ENCODE measurements at regions not wholly inside any gene's neighbourhood (a gene's known extent, or its start where the extent isn't known, plus 50 kb on each side); places are given as distances from the start of the nearest gene placed in this dataset.

DNA sequence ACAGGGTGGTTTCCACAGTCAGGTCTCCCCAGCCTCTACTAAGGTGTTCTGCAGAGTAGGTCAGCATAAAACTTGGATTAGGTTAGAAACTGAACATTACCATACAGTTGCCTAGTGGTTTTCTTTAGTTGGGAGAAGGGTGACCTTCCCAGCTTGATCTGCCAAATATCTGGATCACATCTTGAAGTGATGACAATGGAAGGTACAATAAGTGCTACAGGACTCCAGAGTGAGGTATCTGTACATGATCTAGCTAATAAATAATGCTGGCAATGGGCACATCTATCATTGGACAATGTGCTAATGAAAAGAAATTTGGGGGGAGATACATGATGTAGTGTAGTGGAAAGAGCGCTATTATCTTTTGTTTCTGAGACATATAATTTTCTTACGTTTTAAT lies 54.6 kb upstream of the ACVR1 start:
- Histone ChIP-seq H3K9me3 (no peaks in the 10 kb centered on the region), H3K4me1 (no peaks in the 10 kb centered on the region), H3K27me3 (no peaks in the 10 kb centered on the region), H3K4me3 (no peak overlapping the region), H3K27ac (no peak overlapping the region), H3K36me3 (no peaks in the 10 kb centered on the region)
- DNase-seq (no peak), ATAC-seq (ENCODE audit: low FRiP score in 2 of 2) (no peak)
- 45 to 62% methylated on average over 2 of the region's 2 CpGs for WGBS, 2 donors
- TF ChIP-seq, protein P1, sequence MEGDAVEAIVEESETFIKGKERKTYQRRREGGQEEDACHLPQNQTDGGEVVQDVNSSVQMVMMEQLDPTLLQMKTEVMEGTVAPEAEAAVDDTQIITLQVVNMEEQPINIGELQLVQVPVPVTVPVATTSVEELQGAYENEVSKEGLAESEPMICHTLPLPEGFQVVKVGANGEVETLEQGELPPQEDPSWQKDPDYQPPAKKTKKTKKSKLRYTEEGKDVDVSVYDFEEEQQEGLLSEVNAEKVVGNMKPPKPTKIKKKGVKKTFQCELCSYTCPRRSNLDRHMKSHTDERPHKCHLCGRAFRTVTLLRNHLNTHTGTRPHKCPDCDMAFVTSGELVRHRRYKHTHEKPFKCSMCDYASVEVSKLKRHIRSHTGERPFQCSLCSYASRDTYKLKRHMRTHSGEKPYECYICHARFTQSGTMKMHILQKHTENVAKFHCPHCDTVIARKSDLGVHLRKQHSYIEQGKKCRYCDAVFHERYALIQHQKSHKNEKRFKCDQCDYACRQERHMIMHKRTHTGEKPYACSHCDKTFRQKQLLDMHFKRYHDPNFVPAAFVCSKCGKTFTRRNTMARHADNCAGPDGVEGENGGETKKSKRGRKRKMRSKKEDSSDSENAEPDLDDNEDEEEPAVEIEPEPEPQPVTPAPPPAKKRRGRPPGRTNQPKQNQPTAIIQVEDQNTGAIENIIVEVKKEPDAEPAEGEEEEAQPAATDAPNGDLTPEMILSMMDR (IDR thresholded peaks at IDR 0.05) = no peak
- no peak for TF ChIP-seq POLR2A (IDR thresholded peaks at IDR 0.05)
- TF ChIP-seq EP300 (IDR thresholded peaks at IDR 0.05) = no peak
- TF ChIP-seq POLR2AphosphoS5 (IDR thresholded peaks at IDR 0.05) = no peak

DNA sequence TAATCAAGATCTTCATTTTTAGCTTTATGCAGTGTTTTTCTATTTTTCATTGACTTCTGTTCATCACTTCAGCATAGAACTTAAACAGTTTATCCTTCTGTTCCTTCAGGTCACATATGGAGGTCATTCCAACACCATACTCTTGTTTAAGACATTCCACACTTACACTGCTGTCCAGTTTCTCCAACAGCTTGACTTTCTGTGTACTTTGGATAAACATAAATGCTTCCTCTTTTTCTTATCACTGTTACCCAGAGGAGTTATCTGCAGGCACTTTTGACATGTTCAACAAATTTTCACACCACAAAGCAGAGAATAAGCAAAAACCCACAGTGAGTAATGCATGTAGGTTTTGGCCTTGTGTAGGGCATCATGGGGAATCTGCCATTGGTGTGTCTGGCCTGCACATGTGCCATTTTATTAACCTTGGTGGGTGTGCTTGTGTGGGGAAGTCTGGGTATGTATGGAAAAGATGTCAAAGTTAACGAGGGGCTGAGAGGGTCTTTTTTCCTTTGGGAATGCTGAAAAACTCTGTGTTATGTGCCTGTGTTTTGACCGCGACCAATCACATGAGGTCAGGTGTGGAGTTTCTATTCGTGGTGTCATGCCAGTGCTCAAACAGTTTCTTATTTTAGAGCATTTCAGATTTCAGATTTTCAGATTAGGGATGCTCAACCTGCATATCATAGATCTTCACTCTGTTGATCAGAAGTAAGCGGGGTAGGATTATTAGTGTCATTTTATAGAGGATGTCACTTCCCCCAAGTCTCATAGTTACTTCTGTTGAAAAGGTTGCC lies 53.9 kb upstream of the ACVR1 start:
- Histone ChIP-seq H3K36me3 (no peaks in the 10 kb centered on the region), H3K27me3 (no peaks in the 10 kb centered on the region), H3K4me1 (no peaks in the 10 kb centered on the region), H3K9me3 (no peaks in the 10 kb centered on the region), H3K27ac (no peak overlapping the region), H3K4me3 (no peak overlapping the region)
- no peak for DNase-seq
- TF ChIP-seq POLR2AphosphoS5 (IDR thresholded peaks at IDR 0.05) = no peak
- no peak for TF ChIP-seq POLR2A (IDR thresholded peaks at IDR 0.05)
- TF ChIP-seq, protein P1 (IDR thresholded peaks at IDR 0.05) = no peak
- no peak for TF ChIP-seq EP300 (IDR thresholded peaks at IDR 0.05)
- no peak for ATAC-seq (ENCODE audit: low FRiP score in 2 of 2)
- 73 to 77% methylated on average over 5 of the region's 5 CpGs for WGBS, 2 donors

DNA sequence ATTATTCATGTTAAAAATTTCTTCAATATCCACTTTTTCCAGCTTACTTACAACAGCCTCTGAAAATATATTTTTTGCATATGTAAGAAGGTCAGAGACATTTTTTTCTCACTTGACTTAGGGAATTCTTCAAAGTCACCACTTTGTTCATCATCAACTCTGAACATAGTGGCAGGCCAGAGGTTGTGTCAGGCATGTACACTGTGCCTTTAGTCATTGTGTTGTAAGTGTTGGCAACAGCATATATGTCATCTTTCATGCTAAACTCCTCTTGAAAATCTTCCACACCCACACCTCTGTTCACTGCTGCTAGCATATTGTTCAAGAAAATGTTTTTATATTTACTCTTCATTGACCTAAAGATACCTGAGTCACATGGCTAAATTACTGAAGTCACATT lies 52.2 kb upstream of the ACVR1 start:
- no peaks in the 10 kb centered on the region for H3K9me3 ChIP-seq
- no peak overlapping the region for H3K27ac ChIP-seq
- H3K4me1 ChIP-seq = no peaks in the 10 kb centered on the region
- no peak for ATAC-seq (ENCODE audit: low FRiP score in 2 of 2)
- no peak overlapping the region for H3K4me3 ChIP-seq
- TF ChIP-seq EP300 (IDR thresholded peaks at IDR 0.05) (no peak), POLR2A (IDR thresholded peaks at IDR 0.05) (no peak), POLR2AphosphoS5 (IDR thresholded peaks at IDR 0.05) (no peak)
- TF ChIP-seq, protein P1 (IDR thresholded peaks at IDR 0.05) = no peak
- DNase-seq = no peak
- no peaks in the 10 kb centered on the region for H3K36me3 ChIP-seq
- no peaks in the 10 kb centered on the region for H3K27me3 ChIP-seq

DNA sequence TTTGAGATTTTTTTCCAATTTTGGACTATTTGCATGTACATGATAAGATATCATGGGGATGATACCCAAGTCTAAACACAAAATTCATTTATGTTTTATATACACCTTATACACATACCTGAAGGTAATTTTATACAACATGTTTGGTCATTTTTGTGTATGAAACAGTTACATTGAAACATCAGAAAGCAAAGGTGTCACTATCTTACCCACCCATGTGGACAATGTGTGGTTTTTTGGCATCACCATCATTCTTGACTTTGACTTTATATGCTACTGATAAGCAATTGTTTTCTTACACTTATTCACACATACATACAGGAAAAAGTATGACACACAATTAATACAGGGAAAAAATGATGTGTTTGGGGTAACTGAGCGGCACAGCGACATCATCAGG lies 51.0 kb upstream of the ACVR1 start:
- ATAC-seq (ENCODE audit: low FRiP score in 2 of 2) (no peak), DNase-seq (no peak)
- Histone ChIP-seq H3K4me1 (no peaks in the 10 kb centered on the region), H3K4me3 (no peak overlapping the region), H3K36me3 (no peaks in the 10 kb centered on the region), H3K27me3 (no peaks in the 10 kb centered on the region), H3K9me3 (no peaks in the 10 kb centered on the region), H3K27ac (no peak overlapping the region)
- WGBS, 2 donors = 89 to 98% methylated on average over 2 of the region's 2 CpGs
- TF ChIP-seq POLR2AphosphoS5 (IDR thresholded peaks at IDR 0.05) (no peak), POLR2A (IDR thresholded peaks at IDR 0.05) (no peak), EP300 (IDR thresholded peaks at IDR 0.05) (no peak)
- TF ChIP-seq, protein P1 (IDR thresholded peaks at IDR 0.05) = no peak

Small RNAs in the stretch of these regions (small RNA-seq; reads per million reads assigned to genes)
- gene RNU6-932P = 0 reads per million in 4 donors

Data from upper lobe of left lung (tissue), 6 donors.